ENCODE measurements at regions not wholly inside any gene's neighbourhood (a gene's known extent, or its start where the extent isn't known, plus 50 kb on each side); places are given as distances from the start of the nearest gene placed in this dataset.

DNA sequence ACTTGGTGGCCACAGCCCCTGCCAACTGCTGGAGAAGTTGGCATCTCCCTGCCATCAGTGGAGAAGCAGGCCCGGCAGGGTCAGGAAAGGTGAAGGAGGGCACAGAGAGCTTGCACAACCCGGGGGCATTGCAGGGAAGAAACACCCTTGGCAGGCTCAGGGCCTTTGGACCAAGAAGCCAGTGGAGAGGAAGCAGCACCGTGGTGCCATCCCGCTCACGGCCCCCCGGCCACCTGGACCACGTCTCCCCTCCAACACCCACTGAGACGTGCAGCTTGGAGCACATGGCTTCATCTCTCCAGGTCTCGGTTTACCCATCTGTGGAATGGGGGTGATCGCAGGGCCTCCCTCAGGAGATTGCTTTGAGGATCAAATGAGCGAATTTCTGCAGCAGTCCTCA is 158.1 kb downstream of the RBFOX3 start:
- ChIA-PET CTCF (no interaction called here), POLR2A (no interaction called here)
- Mint-ChIP-seq H3K27me3 (no peaks in the 10 kb centered on the region), H3K4me1 (ENCODE audit: low read depth) (no peaks in the 10 kb centered on the region), H3K27ac (no peak overlapping the region), H3K4me3 (no peak overlapping the region), H3K36me3 (ENCODE audit: low read depth) (no peaks in the 10 kb centered on the region), H3K9me3 (no peaks in the 10 kb centered on the region)
- intact Hi-C loops (cut with micrococcal nuclease) = no loop called here
- DNase-seq (no peak), ATAC-seq (no peak)
- TF ChIP-seq, protein P1, sequence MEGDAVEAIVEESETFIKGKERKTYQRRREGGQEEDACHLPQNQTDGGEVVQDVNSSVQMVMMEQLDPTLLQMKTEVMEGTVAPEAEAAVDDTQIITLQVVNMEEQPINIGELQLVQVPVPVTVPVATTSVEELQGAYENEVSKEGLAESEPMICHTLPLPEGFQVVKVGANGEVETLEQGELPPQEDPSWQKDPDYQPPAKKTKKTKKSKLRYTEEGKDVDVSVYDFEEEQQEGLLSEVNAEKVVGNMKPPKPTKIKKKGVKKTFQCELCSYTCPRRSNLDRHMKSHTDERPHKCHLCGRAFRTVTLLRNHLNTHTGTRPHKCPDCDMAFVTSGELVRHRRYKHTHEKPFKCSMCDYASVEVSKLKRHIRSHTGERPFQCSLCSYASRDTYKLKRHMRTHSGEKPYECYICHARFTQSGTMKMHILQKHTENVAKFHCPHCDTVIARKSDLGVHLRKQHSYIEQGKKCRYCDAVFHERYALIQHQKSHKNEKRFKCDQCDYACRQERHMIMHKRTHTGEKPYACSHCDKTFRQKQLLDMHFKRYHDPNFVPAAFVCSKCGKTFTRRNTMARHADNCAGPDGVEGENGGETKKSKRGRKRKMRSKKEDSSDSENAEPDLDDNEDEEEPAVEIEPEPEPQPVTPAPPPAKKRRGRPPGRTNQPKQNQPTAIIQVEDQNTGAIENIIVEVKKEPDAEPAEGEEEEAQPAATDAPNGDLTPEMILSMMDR (IDR thresholded peaks at IDR 0.05) = no peak

DNA sequence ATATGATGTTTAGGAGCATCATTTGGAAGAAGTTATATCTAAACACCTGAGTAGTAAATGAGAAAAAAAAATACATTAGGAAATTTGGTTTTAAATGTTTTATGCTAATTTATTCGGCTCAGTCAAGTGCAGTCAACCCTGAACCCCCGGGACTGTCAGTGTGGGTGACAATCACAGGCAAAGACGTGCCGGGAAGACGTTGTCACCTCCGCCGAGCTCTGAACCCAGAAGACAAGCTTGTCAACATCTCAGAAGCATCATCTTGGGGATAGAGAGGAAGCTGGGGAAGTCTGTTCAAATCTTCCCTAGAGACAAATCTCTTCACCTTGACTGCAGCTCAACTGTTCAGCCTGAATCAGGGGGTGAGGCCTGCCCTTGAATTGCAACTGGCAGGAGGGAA is 159.7 kb downstream of the RBFOX3 start:
- no peaks in the 10 kb centered on the region for H3K4me1 Mint-ChIP-seq (ENCODE audit: low read depth)
- ChIA-PET POLR2A (no interaction called here), CTCF (no interaction called here)
- H3K36me3 Mint-ChIP-seq (ENCODE audit: low read depth) = no peaks in the 10 kb centered on the region
- ATAC-seq = no peak
- H3K27ac Mint-ChIP-seq = no peak overlapping the region
- H3K4me3 Mint-ChIP-seq = no peak overlapping the region
- no peaks in the 10 kb centered on the region for H3K9me3 Mint-ChIP-seq
- no peak for DNase-seq
- intact Hi-C loops (cut with micrococcal nuclease) = no loop called here
- H3K27me3 Mint-ChIP-seq = no peaks in the 10 kb centered on the region
- TF ChIP-seq, protein P1 (IDR thresholded peaks at IDR 0.05) = no peak

DNA sequence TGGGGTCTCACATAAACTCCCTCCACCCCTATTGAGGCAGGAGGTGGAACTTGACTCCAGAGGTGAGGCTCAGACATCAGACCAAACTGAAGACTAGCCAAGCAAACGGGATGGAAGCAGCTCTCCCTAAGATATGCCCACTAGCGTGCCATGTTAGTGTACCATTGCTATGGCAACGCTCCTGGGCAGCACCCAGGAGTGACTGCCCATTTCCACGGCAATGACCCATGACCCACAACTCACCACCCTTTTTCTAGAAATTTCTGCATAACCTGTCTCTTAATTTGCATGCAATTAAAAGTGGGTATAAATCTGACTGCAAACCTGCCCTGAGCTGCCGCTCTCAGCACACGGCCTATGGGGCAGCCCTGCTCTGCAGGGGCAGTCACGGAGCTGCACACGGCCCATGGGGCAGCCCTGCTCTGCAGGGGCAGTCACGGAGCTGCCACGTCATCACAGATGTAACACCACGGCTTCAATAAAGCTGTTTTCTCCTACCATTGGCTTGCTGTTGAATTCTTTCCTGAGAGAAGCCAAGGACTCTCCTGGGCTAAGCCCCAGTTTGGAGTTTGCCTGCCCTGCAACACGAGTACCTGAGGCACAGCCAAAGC is 164.3 kb downstream of the RBFOX3 start:
- H3K36me3 Mint-ChIP-seq (ENCODE audit: low read depth) = no peaks in the 10 kb centered on the region
- H3K9me3 Mint-ChIP-seq = no peaks in the 10 kb centered on the region
- POLR2A ChIA-PET = interaction anchor here (0.6 kb wide), 1 partner anchor 403 kb away, joined by 3 read pairs; no protein-coding TSS in a partner anchor
- CTCF ChIA-PET = interaction anchor here (1.0 kb wide), 1 partner anchor 55 kb away, joined by 3 read pairs; no protein-coding TSS in a partner anchor
- no peak overlapping the region for H3K27ac Mint-ChIP-seq
- TF ChIP-seq, protein P1 (IDR thresholded peaks at IDR 0.05) = no peak
- no peak overlapping the region for H3K4me3 Mint-ChIP-seq
- no peaks in the 10 kb centered on the region for H3K27me3 Mint-ChIP-seq
- no peak for DNase-seq
- intact Hi-C loops (cut with micrococcal nuclease) = no loop called here
- no peaks in the 10 kb centered on the region for H3K4me1 Mint-ChIP-seq (ENCODE audit: low read depth)
- no peak for ATAC-seq

DNA sequence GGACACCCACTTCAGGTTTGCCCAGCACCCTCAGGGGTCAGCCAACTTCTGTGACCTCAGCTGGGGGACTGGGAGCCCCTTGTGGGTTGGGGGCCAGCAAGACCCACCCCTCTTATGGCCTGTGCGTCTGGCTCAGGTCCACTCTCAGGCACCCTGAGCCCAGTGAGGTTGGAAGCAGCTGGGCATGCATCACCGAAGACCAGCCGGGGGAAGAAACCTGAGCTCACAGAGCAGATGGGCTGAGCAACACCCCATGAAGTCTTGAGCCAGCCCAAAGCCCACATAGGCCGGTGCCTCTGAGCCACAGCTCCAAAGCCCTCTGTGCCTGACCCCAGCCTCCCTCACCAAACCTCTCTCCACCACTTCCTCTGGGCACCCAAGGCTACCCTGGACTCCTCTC is 166.7 kb downstream of the RBFOX3 start:
- intact Hi-C loops (cut with micrococcal nuclease) = no loop called here
- Mint-ChIP-seq H3K4me3 (no peak overlapping the region), H3K27me3 (no peaks in the 10 kb centered on the region), H3K9me3 (no peaks in the 10 kb centered on the region), H3K36me3 (ENCODE audit: low read depth) (no peaks in the 10 kb centered on the region), H3K27ac (no peak overlapping the region), H3K4me1 (ENCODE audit: low read depth) (no peaks in the 10 kb centered on the region)
- ChIA-PET CTCF (no interaction called here), POLR2A (no interaction called here)
- ATAC-seq = no peak
- TF ChIP-seq, protein P1 (IDR thresholded peaks at IDR 0.05) = no peak
- DNase-seq = no peak

DNA sequence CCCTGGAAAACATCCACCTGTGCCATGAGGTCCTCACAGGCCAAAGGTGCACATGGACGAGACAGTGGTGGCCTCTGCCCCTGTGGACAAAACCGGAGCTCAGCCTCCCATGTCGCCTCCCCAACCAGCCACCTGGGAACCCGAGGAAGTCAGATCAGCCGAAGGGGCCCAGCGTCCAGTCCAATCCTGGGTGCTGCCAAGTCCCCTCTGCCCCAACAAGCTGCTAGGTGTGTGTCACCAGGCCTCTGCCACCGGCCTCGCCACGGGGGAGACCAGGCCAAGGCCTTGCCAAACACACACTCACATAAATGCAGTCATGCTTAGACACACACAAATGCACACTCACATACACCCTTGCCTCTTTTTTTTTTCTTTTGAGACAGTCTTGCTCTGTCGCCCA is 167.8 kb downstream of the RBFOX3 start:
- POLR2A ChIA-PET = no interaction called here

More for the DNA sequence above, 167.8 kb downstream of the RBFOX3 start:
- CTCF ChIA-PET = no interaction called here
- Mint-ChIP-seq H3K36me3 (ENCODE audit: low read depth) (no peaks in the 10 kb centered on the region), H3K9me3 (no peaks in the 10 kb centered on the region), H3K4me1 (ENCODE audit: low read depth) (no peaks in the 10 kb centered on the region), H3K4me3 (no peak overlapping the region), H3K27ac (no peak overlapping the region), H3K27me3 (no peaks in the 10 kb centered on the region)
- TF ChIP-seq, protein P1 (IDR thresholded peaks at IDR 0.05) = no peak
- DNase-seq = no peak
- no peak for ATAC-seq
- intact Hi-C loops (cut with micrococcal nuclease) = no loop called here
